Urinary bladder (tissue), 3 donors: ENCODE measurements at regions not wholly inside any gene's neighbourhood (a gene's known extent, or its start where the extent isn't known, plus 50 kb on each side); places are given as distances from the start of the nearest gene placed in this dataset.

ENCODE experiments used
- DNase-seq: peaks from one replicate; pipeline ENCODE4 v3.0.0-alpha.2; 2015; ENCODE audit errors: extremely low spot score
- H3K27ac ChIP-seq: one replicate; pipeline ENCODE4 v1.5.1; 2013; ENCODE audit warnings: low read depth, mild to moderate bottlenecking, moderate library complexity
- H3K36me3 ChIP-seq: one replicate; pipeline ENCODE4 v1.6.1; 2013; ENCODE audit warnings: mild to moderate bottlenecking, moderate library complexity; ENCODE audit not compliant: insufficient read depth
- H3K4me1 ChIP-seq: one replicate; pipeline ENCODE4 v1.6.1; 2013; ENCODE audit warnings: mild to moderate bottlenecking, moderate library complexity; ENCODE audit not compliant: insufficient read depth
- H3K4me3 ChIP-seq: one replicate; pipeline ENCODE4 v1.5.1; 2013; ENCODE audit warnings: low read depth, low read length
- WGBS: extraction: QIAGEN DNeasy Blood & Tissue Kit; methylation state at CpG from one replicate; pipeline ENCODE4 v1.1.7; 2013; 5-methylcytosine and 5-hydroxymethylcytosine counted together
- donor health status: healthy with polysubstance abuse.
- donor health status: healthy.

GRCh38 chr2:117716505-117716904 lies 98.0 kb upstream of the DDX18 start:
- DNase-seq: no peak
- H3K27ac ChIP-seq: no peak overlapping the region
- no peaks in the 10 kb centered on the region for H3K4me1 ChIP-seq
- 65% methylated on average over 3 of the region's 3 CpGs for WGBS
- H3K4me3 ChIP-seq: no peak overlapping the region
- H3K36me3 ChIP-seq: no peaks in the 10 kb centered on the region

- Histone ChIP-seq H3K36me3 (no peaks in the 10 kb centered on the region), H3K27ac (no peak overlapping the region), H3K4me3 (no peak overlapping the region), H3K4me1 (no peaks in the 10 kb centered on the region)
- 45% methylated on average over 6 of the region's 6 CpGs for WGBS
- DNase-seq: no peak
Observed at GRCh38 chr2:117717072-117717471, 97.4 kb upstream of the DDX18 start.

GRCh38 chr2:117718048-117718447 lies 96.4 kb upstream of the DDX18 start:
- no peaks in the 10 kb centered on the region for H3K36me3 ChIP-seq
- 37% methylated on average over 3 of the region's 3 CpGs for WGBS
- H3K4me1 ChIP-seq: no peaks in the 10 kb centered on the region
- no peak for DNase-seq
- H3K4me3 ChIP-seq: no peak overlapping the region
- no peak overlapping the region for H3K27ac ChIP-seq

- H3K27ac ChIP-seq: no peak overlapping the region
- 43% methylated on average over 2 of the region's 2 CpGs for WGBS
- H3K4me1 ChIP-seq: no peaks in the 10 kb centered on the region
- H3K4me3 ChIP-seq: no peak overlapping the region
- no peaks in the 10 kb centered on the region for H3K36me3 ChIP-seq
- DNase-seq: no peak
Observed at GRCh38 chr2:117720765-117721164, 93.7 kb upstream of the DDX18 start.

GRCh38 chr2:117723483-117723882 lies 91.0 kb upstream of the DDX18 start:
- Histone ChIP-seq H3K36me3 (no peaks in the 10 kb centered on the region), H3K27ac (no peak overlapping the region), H3K4me1 (no peaks in the 10 kb centered on the region), H3K4me3 (no peak overlapping the region)
- WGBS: 77% methylated on average over 2 of the region's 2 CpGs
- DNase-seq: no peak

GRCh38 chr2:117723888-117724434 lies 90.5 kb upstream of the DDX18 start:
- WGBS: 78% methylated on average over 9 of the region's 9 CpGs
- no peak overlapping the region for H3K4me3 ChIP-seq
- no peak for DNase-seq
- no peaks in the 10 kb centered on the region for H3K36me3 ChIP-seq
- H3K4me1 ChIP-seq: no peaks in the 10 kb centered on the region
- no peak overlapping the region for H3K27ac ChIP-seq

GRCh38 chr2:117726747-117727146 lies 87.7 kb upstream of the DDX18 start:
- no peaks in the 10 kb centered on the region for H3K4me1 ChIP-seq
- 47% methylated on average over 5 of the region's 5 CpGs for WGBS
- no peak overlapping the region for H3K4me3 ChIP-seq
- H3K36me3 ChIP-seq: no peaks in the 10 kb centered on the region
- H3K27ac ChIP-seq: no peak overlapping the region
- DNase-seq: no peak

- Histone ChIP-seq H3K36me3 (no peaks in the 10 kb centered on the region), H3K4me1 (no peaks in the 10 kb centered on the region), H3K4me3 (no peak overlapping the region), H3K27ac (no peak overlapping the region)
- DNase-seq: no peak
Observed at GRCh38 chr2:117737846-117738245, 76.6 kb upstream of the DDX18 start.

GRCh38 chr2:117738991-117739839 lies 75.3 kb upstream of the DDX18 start:
- H3K36me3 ChIP-seq: no peaks in the 10 kb centered on the region
- H3K27ac ChIP-seq: no peak overlapping the region
- 61% methylated on average over 2 of the region's 2 CpGs for WGBS
- DNase-seq: no peak
- no peak overlapping the region for H3K4me3 ChIP-seq
- no peaks in the 10 kb centered on the region for H3K4me1 ChIP-seq

- Histone ChIP-seq H3K36me3 (no peaks in the 10 kb centered on the region), H3K27ac (no peak overlapping the region), H3K4me3 (no peak overlapping the region), H3K4me1 (no peaks in the 10 kb centered on the region)
- WGBS: 54% methylated on average over 5 of the region's 5 CpGs
- DNase-seq: no peak
Observed at GRCh38 chr2:117745537-117745936, 69.0 kb upstream of the DDX18 start.

- Histone ChIP-seq H3K36me3 (no peaks in the 10 kb centered on the region), H3K4me1 (no peaks in the 10 kb centered on the region), H3K27ac (no peak overlapping the region), H3K4me3 (no peak overlapping the region)
- WGBS: 66% methylated on average over 2 of the region's 2 CpGs
- DNase-seq: no peak
Observed at GRCh38 chr2:117755768-117756167, 58.7 kb upstream of the DDX18 start.

GRCh38 chr2:117760916-117761315 lies 53.6 kb upstream of the DDX18 start:
- H3K36me3 ChIP-seq: no peaks in the 10 kb centered on the region
- no peak overlapping the region for H3K27ac ChIP-seq
- WGBS: 56% methylated on average over 1 of the region's 1 CpG
- no peak overlapping the region for H3K4me3 ChIP-seq
- no peaks in the 10 kb centered on the region for H3K4me1 ChIP-seq
- DNase-seq: peak; percentile 13

- Histone ChIP-seq H3K36me3 (no peaks in the 10 kb centered on the region), H3K4me1 (no peaks in the 10 kb centered on the region), H3K4me3 (no peak overlapping the region), H3K27ac (no peak overlapping the region)
- no peak for DNase-seq
Observed at GRCh38 chr2:117762454-117762853, 52.0 kb upstream of the DDX18 start.

GRCh38 chr2:117763804-117764203 lies 50.7 kb upstream of the DDX18 start:
- H3K4me1 ChIP-seq: no peaks in the 10 kb centered on the region
- no peaks in the 10 kb centered on the region for H3K36me3 ChIP-seq
- no peak overlapping the region for H3K4me3 ChIP-seq
- H3K27ac ChIP-seq: no peak overlapping the region
- 54% methylated on average over 4 of the region's 4 CpGs for WGBS
- peak; percentile 4 for DNase-seq
